Spleen (tissue), 11 donors: ENCODE measurements at regions not wholly inside any gene's neighbourhood (a gene's known extent, or its start where the extent isn't known, plus 50 kb on each side); places are given as distances from the start of the nearest gene placed in this dataset.
"Not testable (repeated sequence)": the region's sequence is repeated elsewhere in the genome, so short reads cannot be mapped to it uniquely, and the experiment has no call there.

Experiments
- DNase-seq: peaks from one replicate; pipeline ENCODE4 v3.0.0-alpha.2; 2020
- H3K27ac ChIP-seq, 8 donors: fragments of 200-600 bp; sonication (generic) in 7 of 8; 1 replicate in 4 of 8; 2 replicates in 4 of 8; pipeline versions ENCODE4 v1.5.0 to v1.8.0; 2016 to 2021; ENCODE audit warnings: inconsistent platforms in 4 of 8, mild to moderate bottlenecking in 4 of 8, moderate library complexity in 1 of 8
- H3K27me3 ChIP-seq, 7 donors: fragments of 200-600 bp; sonication (generic) in 6 of 7; replicated peaks in 1 of 7; 1 replicate in 4 of 7; 2 replicates in 3 of 7; pipeline versions ENCODE4 v1.5.0 to v1.8.0; 2016 to 2021; ENCODE audit warnings: inconsistent platforms in 3 of 7, mild to moderate bottlenecking in 1 of 7
- H3K36me3 ChIP-seq, 6 donors: fragments of 200-600 bp; sonication (generic) in 5 of 6; 1 replicate in 4 of 6; 2 replicates in 2 of 6; pipeline versions ENCODE4 v1.5.0 to v1.8.0; 2016 to 2021; ENCODE audit warnings: inconsistent platforms in 2 of 6
- H3K4me1 ChIP-seq, 6 donors: fragments of 200-600 bp; sonication (generic) in 5 of 6; 1 replicate in 3 of 6; 2 replicates in 3 of 6; pipeline versions ENCODE4 v1.5.0 to v1.8.0; 2016 to 2021; ENCODE audit warnings: inconsistent platforms in 3 of 6
- H3K4me3 ChIP-seq, 8 donors: fragments of 200-600 bp; sonication (generic) in 7 of 8; 1 replicate in 4 of 8; 2 replicates in 4 of 8; pipeline versions ENCODE4 v1.5.0 to v1.8.0; 2016 to 2021; ENCODE audit warnings: inconsistent platforms in 4 of 8, mild to moderate bottlenecking in 4 of 8, moderate library complexity in 2 of 8
- H3K9me3 ChIP-seq, 8 donors: fragments of 200-600 bp; sonication (generic) in 7 of 8; 1 replicate in 4 of 8; 2 replicates in 4 of 8; pipeline versions ENCODE4 v1.5.0 to v1.8.0; 2016 to 2021; ENCODE audit warnings: inconsistent platforms in 4 of 8
- CTCF ChIP-seq, 11 experiments: fragments of 200-600 bp in 7 of 11; fragments of 450-650 bp in 4 of 11; sonication (generic) in 4 of 11; IDR thresholded peaks in 8 of 11; conservative IDR thresholded peaks in 3 of 11; 1 replicate in 7 of 11; 2 replicates in 4 of 11; pipeline versions ENCODE4 v1.4.0 to v1.8.0; 2016 to 2021; ENCODE audit warnings: antibody characterized with exemption in 11 of 11, inconsistent platforms in 4 of 11, mild to moderate bottlenecking in 1 of 11
- POLR2A ChIP-seq, 3 donors: fragments of 450-650 bp; IDR thresholded peaks; one replicate each; pipeline ENCODE4 v1.5.1; 2017; ENCODE audit warnings: antibody characterized with exemption in 3 of 3, mild to moderate bottlenecking in 1 of 3
- POLR2AphosphoS5 ChIP-seq, 3 donors: sonication (generic); formaldehyde crosslinking; IDR thresholded peaks; one replicate each; pipeline ENCODE4 v1.5.1; 2017; ENCODE audit warnings: antibody characterized with exemption in 3 of 3
- WGBS, 5 donors: extraction: QIAGEN DNeasy Blood & Tissue Kit in 3 of 5; methylation state at CpG; one replicate each; pipeline versions ENCODE4 v1.1.5 to v1.1.7; 2013 to 2018; 5-methylcytosine and 5-hydroxymethylcytosine counted together
- intact Hi-C: fragments of 100-400 bp; cut with DNase I; formaldehyde crosslinking; loops from one replicate; pipeline ENCODE4 v1.15.0; 2023; ENCODE audit warnings: low total_unique reads
- donor health status: healthy with polysubstance abuse.
- donor health status: DM: no; HTN: no; CAD: no; lungs with moderate emphysema.
- donor health status: DM: no; HTN: no; CAD: no.
- donor health status: Bipolar disorder and iron deficiency.
- donor health status: healthy.
- donor health status: DM: no; HTN: no; CAD: no.
- donor health status: DM: yes; HTN: yes; CAD: no.

- Histone ChIP-seq H3K4me3 (no peak overlapping the region), H3K9me3 (peaks cover 4 to 32% (median 24%) of the 10 kb centered on the region in 8 donors), H3K36me3 (no peaks in the 10 kb centered on the region), H3K27me3 (no peaks in the 10 kb centered on the region), H3K4me1 (no peaks in the 10 kb centered on the region), H3K27ac (no peak overlapping the region)
- 70 to 84% (median 72%) methylated on average over 1 of the region's 1 CpG for WGBS, 5 donors
- intact Hi-C loops: no loop called here
- no peak for TF ChIP-seq CTCF (IDR thresholded peaks at IDR 0.05 in 8 of 11, conservative IDR thresholded peaks at IDR 0.05 in 3 of 11)
- no peak for TF ChIP-seq POLR2A (IDR thresholded peaks at IDR 0.05)
- TF ChIP-seq POLR2AphosphoS5 (IDR thresholded peaks at IDR 0.05): no peak
- DNase-seq: no peak
Measured at GRCh38 chr11:87539596-87539995, 501.9 kb downstream of the TMEM135 start.

GRCh38 chr11:87536565-87536964 lies 498.8 kb downstream of the TMEM135 start:
- intact Hi-C loops: no loop called here
- no peaks in the 10 kb centered on the region for H3K4me1 ChIP-seq
- no peak overlapping the region for H3K27ac ChIP-seq
- peaks cover 0 to 2% (median 0%) of the 10 kb centered on the region in 8 donors for H3K9me3 ChIP-seq
- H3K27me3 ChIP-seq: no peaks in the 10 kb centered on the region
- WGBS, 5 donors: 81 to 90% (median 84%) methylated on average over 4 of the region's 4 CpGs
- no peak for DNase-seq
- H3K4me3 ChIP-seq: no peak overlapping the region
- TF ChIP-seq CTCF (IDR thresholded peaks at IDR 0.05 in 8 of 11, conservative IDR thresholded peaks at IDR 0.05 in 3 of 11) (no peak), POLR2AphosphoS5 (IDR thresholded peaks at IDR 0.05) (no peak), POLR2A (IDR thresholded peaks at IDR 0.05) (no peak)
- no peaks in the 10 kb centered on the region for H3K36me3 ChIP-seq

DNA sequence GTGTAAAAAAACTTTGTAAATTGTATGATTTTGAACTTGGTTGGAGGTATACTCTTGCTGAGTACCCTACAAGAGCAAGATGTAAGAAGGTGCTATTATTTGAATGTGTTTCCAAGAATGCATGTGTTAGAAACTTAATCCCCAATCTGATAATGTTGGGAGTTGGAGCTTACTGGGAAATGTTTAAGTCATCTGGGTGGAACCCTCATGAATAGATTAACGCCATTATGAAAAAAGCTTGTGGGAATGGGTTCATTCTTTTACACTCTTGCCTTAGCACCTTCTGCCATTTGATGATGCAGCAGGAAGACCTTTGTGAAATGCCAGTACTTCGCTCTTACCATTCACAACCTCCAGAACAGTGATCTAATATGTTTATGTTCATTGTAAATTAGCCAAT lies 498.3 kb downstream of the TMEM135 start:
- no peaks in the 10 kb centered on the region for H3K9me3 ChIP-seq
- DNase-seq: no peak
- H3K36me3 ChIP-seq: no peaks in the 10 kb centered on the region
- no peaks in the 10 kb centered on the region for H3K4me1 ChIP-seq
- TF ChIP-seq CTCF (IDR thresholded peaks at IDR 0.05 in 8 of 11, conservative IDR thresholded peaks at IDR 0.05 in 3 of 11) (no peak), POLR2AphosphoS5 (IDR thresholded peaks at IDR 0.05) (no peak), POLR2A (IDR thresholded peaks at IDR 0.05) (no peak)
- no peaks in the 10 kb centered on the region for H3K27me3 ChIP-seq
- intact Hi-C loops: no loop called here
- no peak overlapping the region for H3K4me3 ChIP-seq
- no peak overlapping the region for H3K27ac ChIP-seq
- WGBS, 5 donors: 72 to 84% (median 81%) methylated on average over 2 of the region's 2 CpGs

- H3K27ac ChIP-seq: no peak overlapping the region
- H3K27me3 ChIP-seq: no peaks in the 10 kb centered on the region
- 67 to 84% (median 79%) methylated on average over 4 of the region's 4 CpGs for WGBS, 5 donors
- no peak overlapping the region for H3K4me3 ChIP-seq
- no peak for DNase-seq
- no peaks in the 10 kb centered on the region for H3K36me3 ChIP-seq
- no peaks in the 10 kb centered on the region for H3K4me1 ChIP-seq
- TF ChIP-seq POLR2A (IDR thresholded peaks at IDR 0.05): no peak
- no peak for TF ChIP-seq POLR2AphosphoS5 (IDR thresholded peaks at IDR 0.05)
- no peak for TF ChIP-seq CTCF (IDR thresholded peaks at IDR 0.05 in 8 of 11, conservative IDR thresholded peaks at IDR 0.05 in 3 of 11)
- intact Hi-C loops: no loop called here
- H3K9me3 ChIP-seq: no peaks in the 10 kb centered on the region
Measured at GRCh38 chr11:87535513-87535912, 497.8 kb downstream of the TMEM135 start.

GRCh38 chr11:87531835-87532234 lies 494.1 kb downstream of the TMEM135 start:
- DNase-seq, H3K4me1 ChIP-seq, H3K4me3 ChIP-seq, H3K27ac ChIP-seq, H3K27me3 ChIP-seq, intact Hi-C loops, H3K36me3 ChIP-seq: not testable (repeated sequence)
- H3K9me3 ChIP-seq: peaks cover 0 to 21% (median 7%) of the 10 kb centered on the region in 8 donors
